ENCODE measurements at regions not wholly inside any gene's neighbourhood (a gene's known extent, or its start where the extent isn't known, plus 50 kb on each side); places are given as distances from the start of the nearest gene placed in this dataset.
"Not testable (repeated sequence)": the region's sequence is repeated elsewhere in the genome, so short reads cannot be mapped to it uniquely, and the experiment has no call there.

DNA sequence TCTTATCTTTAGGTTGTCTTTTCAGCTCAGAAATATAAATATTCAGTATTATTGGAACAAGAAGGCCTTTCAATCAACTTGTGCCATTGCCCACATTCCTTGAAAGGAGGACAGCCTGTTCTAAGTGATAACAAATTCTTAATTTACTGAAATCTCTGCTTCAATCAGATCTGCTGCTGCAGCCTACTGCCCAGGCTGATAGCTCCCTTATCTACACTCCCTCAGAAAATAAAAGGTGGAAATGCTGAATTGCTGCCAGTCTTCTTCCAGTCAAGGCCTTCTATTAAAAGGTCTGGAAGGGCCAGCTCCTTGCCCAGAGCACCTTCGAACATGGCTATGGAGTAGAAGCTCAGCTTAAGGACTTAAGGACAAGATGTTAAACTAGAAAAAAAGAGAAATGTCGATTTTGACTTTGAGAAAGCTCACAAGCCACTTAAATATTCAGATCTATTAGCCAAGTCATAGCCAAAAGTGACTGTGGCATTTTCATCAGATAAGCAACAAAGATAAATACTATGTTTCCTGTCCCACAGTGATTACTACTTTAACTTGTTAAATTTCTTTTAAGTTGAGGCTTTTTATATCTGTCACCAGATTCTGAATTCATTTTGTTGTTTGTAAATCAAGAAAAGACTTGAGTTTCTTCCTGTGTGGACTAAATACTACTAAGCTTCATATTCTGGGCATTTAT, 480.5 kb upstream of the CBLB start:
- TF ChIP-seq, protein P1, sequence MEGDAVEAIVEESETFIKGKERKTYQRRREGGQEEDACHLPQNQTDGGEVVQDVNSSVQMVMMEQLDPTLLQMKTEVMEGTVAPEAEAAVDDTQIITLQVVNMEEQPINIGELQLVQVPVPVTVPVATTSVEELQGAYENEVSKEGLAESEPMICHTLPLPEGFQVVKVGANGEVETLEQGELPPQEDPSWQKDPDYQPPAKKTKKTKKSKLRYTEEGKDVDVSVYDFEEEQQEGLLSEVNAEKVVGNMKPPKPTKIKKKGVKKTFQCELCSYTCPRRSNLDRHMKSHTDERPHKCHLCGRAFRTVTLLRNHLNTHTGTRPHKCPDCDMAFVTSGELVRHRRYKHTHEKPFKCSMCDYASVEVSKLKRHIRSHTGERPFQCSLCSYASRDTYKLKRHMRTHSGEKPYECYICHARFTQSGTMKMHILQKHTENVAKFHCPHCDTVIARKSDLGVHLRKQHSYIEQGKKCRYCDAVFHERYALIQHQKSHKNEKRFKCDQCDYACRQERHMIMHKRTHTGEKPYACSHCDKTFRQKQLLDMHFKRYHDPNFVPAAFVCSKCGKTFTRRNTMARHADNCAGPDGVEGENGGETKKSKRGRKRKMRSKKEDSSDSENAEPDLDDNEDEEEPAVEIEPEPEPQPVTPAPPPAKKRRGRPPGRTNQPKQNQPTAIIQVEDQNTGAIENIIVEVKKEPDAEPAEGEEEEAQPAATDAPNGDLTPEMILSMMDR (IDR thresholded peaks at IDR 0.05): no peak

DNA sequence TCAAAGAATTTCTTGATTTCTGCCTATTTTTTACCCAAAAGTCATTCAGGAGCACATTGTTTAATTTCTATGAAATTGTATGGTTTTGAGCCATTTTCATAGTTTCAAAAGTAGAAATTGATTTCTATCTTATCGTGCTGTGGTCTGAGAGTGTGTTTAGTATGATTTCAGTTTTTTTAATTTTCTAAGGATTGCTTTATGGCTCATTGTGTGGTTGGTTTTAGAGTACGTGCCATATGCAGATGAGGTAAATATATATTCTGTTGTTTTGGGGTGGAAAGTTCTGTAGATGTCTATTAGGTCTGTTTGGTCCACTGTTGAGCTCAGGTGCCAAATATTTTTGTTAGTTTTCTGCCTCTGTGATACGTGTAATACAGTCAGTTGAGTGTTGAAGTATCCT, 487.1 kb upstream of the CBLB start:
- H3K9ac ChIP-seq: no peak overlapping the region
- TF ChIP-seq, protein P1 (IDR thresholded peaks at IDR 0.05): no peak
- H3K4me2 ChIP-seq (ENCODE audit: low read length): no peak overlapping the region
- no peaks in the 10 kb centered on the region for H3K36me3 ChIP-seq (ENCODE audit: control insufficient read depth, insufficient read depth, low read length)
- no peaks in the 10 kb centered on the region for H3K9me3 ChIP-seq (ENCODE audit: control insufficient read depth, low read length)
- H3K79me2 ChIP-seq: no peaks in the 10 kb centered on the region
- no peaks in the 10 kb centered on the region for H3K27me3 ChIP-seq (ENCODE audit: control insufficient read depth, insufficient read depth, low read length)
- no peak overlapping the region for H3K27ac ChIP-seq
- H3K4me3 ChIP-seq (ENCODE audit: low read depth, low read length): no peak overlapping the region
- no peaks in the 10 kb centered on the region for H3K4me1 ChIP-seq
- no peak overlapping the region for H2AFZ ChIP-seq

More for the DNA sequence above, 480.5 kb upstream of the CBLB start:
- no peaks in the 10 kb centered on the region for H3K27me3 ChIP-seq (ENCODE audit: control insufficient read depth, insufficient read depth, low read length)
- no peak overlapping the region for H3K27ac ChIP-seq
- no peak overlapping the region for H3K4me3 ChIP-seq (ENCODE audit: low read depth, low read length)
- no peaks in the 10 kb centered on the region for H3K36me3 ChIP-seq (ENCODE audit: control insufficient read depth, insufficient read depth, low read length)
- H3K4me1 ChIP-seq: peaks cover 6% of the 10 kb centered on the region
- H2AFZ ChIP-seq: peak overlapping the region; percentile 27
- H3K4me2 ChIP-seq (ENCODE audit: low read length): peak overlapping the region; percentile 32
- no peak overlapping the region for H3K9ac ChIP-seq
- no peaks in the 10 kb centered on the region for H3K9me3 ChIP-seq (ENCODE audit: control insufficient read depth, low read length)
- H3K79me2 ChIP-seq: no peaks in the 10 kb centered on the region

DNA sequence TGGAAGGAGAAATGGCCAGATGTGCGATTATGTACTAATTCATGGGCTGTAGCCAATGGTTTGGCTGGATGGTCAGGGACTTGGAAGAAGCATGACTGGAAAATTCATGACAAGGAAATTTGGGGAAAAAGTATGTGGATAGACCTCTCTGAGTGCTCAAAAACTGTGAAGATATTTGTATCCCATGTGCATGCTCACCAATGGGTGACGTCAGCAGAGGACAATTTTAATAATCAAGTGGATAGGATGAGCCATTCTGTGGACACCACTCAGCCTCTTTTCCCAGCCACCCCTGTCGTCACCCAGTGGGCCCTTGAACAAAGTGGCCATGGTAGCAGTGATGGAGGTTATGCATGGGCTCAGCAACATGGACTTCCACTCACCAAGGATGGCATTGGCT, 490.9 kb upstream of the CBLB start:
- H2AFZ ChIP-seq: no peak overlapping the region
- TF ChIP-seq, protein P1 (IDR thresholded peaks at IDR 0.05): no peak
- no peaks in the 10 kb centered on the region for H3K4me1 ChIP-seq
- H3K27me3 ChIP-seq (ENCODE audit: control insufficient read depth, insufficient read depth, low read length): no peaks in the 10 kb centered on the region
- no peak overlapping the region for H3K4me3 ChIP-seq (ENCODE audit: low read depth, low read length)
- H3K9me3 ChIP-seq (ENCODE audit: control insufficient read depth, low read length): no peaks in the 10 kb centered on the region
- no peak overlapping the region for H3K9ac ChIP-seq
- H3K79me2 ChIP-seq: no peaks in the 10 kb centered on the region
- no peak overlapping the region for H3K4me2 ChIP-seq (ENCODE audit: low read length)
- no peaks in the 10 kb centered on the region for H3K36me3 ChIP-seq (ENCODE audit: control insufficient read depth, insufficient read depth, low read length)
- H3K27ac ChIP-seq: no peak overlapping the region

DNA sequence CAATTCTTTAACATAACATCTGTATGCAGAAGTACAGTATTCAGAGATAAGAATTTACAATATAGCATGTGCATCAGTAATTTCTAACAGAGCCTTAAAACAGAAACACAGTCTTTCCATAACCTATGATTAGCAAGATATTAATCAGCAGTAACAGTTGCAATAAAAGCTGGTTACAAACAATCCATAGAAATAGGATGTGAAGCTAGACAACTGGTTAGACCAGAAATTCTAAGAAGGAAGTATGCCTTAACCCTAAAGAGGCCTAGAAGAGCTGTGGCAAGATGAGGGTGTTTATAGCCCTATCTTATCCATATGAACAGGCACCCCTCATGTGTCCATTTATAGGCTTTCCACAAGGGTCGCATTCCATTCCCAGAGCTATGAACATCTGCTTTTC, 492.1 kb upstream of the CBLB start:
- not testable (repeated sequence) for H3K9ac ChIP-seq; H3K4me3 ChIP-seq (ENCODE audit: low read depth, low read length); H3K27ac ChIP-seq; H3K9me3 ChIP-seq (ENCODE audit: control insufficient read depth, low read length); H3K36me3 ChIP-seq (ENCODE audit: control insufficient read depth, insufficient read depth, low read length); H3K79me2 ChIP-seq; H3K4me2 ChIP-seq (ENCODE audit: low read length); H3K4me1 ChIP-seq; H2AFZ ChIP-seq; H3K27me3 ChIP-seq (ENCODE audit: control insufficient read depth, insufficient read depth, low read length)

GRCh38 chr3:106364477-106364876, 495.7 kb upstream of the CBLB start:
- H3K36me3 ChIP-seq (ENCODE audit: control insufficient read depth, insufficient read depth, low read length): no peaks in the 10 kb centered on the region
- no peak overlapping the region for H3K9ac ChIP-seq
- no peaks in the 10 kb centered on the region for H3K27me3 ChIP-seq (ENCODE audit: control insufficient read depth, insufficient read depth, low read length)
- no peak overlapping the region for H3K4me2 ChIP-seq (ENCODE audit: low read length)
- H3K79me2 ChIP-seq: no peaks in the 10 kb centered on the region
- no peaks in the 10 kb centered on the region for H3K9me3 ChIP-seq (ENCODE audit: control insufficient read depth, low read length)
- H2AFZ ChIP-seq: no peak overlapping the region
- H3K4me3 ChIP-seq (ENCODE audit: low read depth, low read length): no peak overlapping the region
- H3K4me1 ChIP-seq: no peaks in the 10 kb centered on the region
- TF ChIP-seq, protein P1 (IDR thresholded peaks at IDR 0.05): no peak
- H3K27ac ChIP-seq: no peak overlapping the region

All from parathyroid adenoma (tissue), 2 donors.